ENCODE measurements at regions not wholly inside any gene's neighbourhood (a gene's known extent, or its start where the extent isn't known, plus 50 kb on each side); places are given as distances from the start of the nearest gene placed in this dataset.

DNA sequence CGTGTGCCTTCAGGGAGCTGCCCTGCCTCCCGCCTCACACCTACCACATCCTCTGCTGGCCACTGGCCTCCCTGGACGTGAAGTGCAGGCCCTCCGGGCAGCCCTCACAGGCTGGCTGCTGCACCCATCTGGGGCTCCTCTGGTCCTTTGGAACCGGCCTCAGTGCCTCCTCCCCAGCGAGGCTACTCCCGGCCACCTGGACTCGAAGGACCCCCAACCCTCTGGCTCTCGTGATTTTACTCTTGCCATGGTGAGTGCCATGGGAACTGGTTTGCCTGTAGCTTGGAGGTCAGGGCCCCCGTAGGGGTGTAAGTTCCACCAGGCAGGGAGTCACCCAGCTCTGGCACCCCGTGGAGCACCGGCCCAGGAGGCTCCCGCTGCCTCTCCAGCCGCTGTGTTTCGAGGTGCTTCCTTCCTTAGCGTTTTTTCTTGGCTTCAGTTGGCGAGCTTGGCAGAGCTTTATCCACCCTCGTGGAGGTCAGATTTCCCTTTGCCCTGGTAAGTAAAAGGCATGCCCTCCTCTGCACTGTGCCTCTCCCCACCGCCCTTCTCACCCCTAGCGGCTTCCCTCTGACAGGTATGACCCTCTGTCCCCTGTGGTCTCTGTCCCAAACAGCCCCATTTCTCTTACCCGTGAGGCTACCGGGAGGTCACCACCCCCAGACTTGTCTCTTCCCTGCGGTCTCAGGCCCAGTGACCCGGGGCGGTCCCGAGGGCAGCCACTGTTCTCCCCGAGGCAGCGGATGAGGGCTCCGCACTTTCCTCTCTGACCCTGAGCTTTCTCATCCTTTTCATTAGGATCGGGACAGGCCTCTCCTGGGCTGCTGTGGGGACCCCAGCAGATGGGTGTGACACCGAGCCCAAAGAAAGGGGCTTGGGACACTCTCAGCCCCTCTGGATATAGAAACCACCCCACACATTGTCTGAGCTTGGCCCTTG, 203.1 kb upstream of the C14orf180 start:
- no peak for TF ChIP-seq GATA2 (IDR thresholded peaks at IDR 0.05; ENCODE audit: low read depth, low read length)
- no peak for TF ChIP-seq GATA3 (IDR thresholded peaks at IDR 0.05; ENCODE audit: low read depth, low read length)
